ENCODE measurements at regions not wholly inside any gene's neighbourhood (a gene's known extent, or its start where the extent isn't known, plus 50 kb on each side); places are given as distances from the start of the nearest gene placed in this dataset.

- no peaks in the 10 kb centered on the region for H3K9me3 ChIP-seq (ENCODE audit: control insufficient read depth, insufficient read depth, low read depth, low read length)
- no peak overlapping the region for H3K27ac ChIP-seq (ENCODE audit: insufficient read depth, low read length)
- no peak for TF ChIP-seq EZH2 (IDR thresholded peaks at IDR 0.05; ENCODE audit: low read length, missing control alignments)
- TF ChIP-seq, protein P1, sequence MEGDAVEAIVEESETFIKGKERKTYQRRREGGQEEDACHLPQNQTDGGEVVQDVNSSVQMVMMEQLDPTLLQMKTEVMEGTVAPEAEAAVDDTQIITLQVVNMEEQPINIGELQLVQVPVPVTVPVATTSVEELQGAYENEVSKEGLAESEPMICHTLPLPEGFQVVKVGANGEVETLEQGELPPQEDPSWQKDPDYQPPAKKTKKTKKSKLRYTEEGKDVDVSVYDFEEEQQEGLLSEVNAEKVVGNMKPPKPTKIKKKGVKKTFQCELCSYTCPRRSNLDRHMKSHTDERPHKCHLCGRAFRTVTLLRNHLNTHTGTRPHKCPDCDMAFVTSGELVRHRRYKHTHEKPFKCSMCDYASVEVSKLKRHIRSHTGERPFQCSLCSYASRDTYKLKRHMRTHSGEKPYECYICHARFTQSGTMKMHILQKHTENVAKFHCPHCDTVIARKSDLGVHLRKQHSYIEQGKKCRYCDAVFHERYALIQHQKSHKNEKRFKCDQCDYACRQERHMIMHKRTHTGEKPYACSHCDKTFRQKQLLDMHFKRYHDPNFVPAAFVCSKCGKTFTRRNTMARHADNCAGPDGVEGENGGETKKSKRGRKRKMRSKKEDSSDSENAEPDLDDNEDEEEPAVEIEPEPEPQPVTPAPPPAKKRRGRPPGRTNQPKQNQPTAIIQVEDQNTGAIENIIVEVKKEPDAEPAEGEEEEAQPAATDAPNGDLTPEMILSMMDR (conservative IDR thresholded peaks at IDR 0.05 in 1 of 2, IDR thresholded peaks at IDR 0.05 in 1 of 2; ENCODE audit: low read depth in 1 of 2, low read length in 2 of 2): no peak
- no peaks in the 10 kb centered on the region for H3K36me3 ChIP-seq (ENCODE audit: control insufficient read depth, insufficient read depth, low read length)
- no peak for DNase-seq (ENCODE audit: low read depth in 2 of 2)
- H3K9ac ChIP-seq (ENCODE audit: insufficient read depth, low read length): no peak overlapping the region
- no peaks in the 10 kb centered on the region for H3K27me3 ChIP-seq (ENCODE audit: control insufficient read depth, insufficient read depth, low read length)
- H3K4me2 ChIP-seq (ENCODE audit: extremely low read depth, insufficient read depth, low read length): no peak overlapping the region
- no peaks in the 10 kb centered on the region for H4K20me1 ChIP-seq (ENCODE audit: control insufficient read depth, extremely low read depth, insufficient read depth, low read length)
- H2AFZ ChIP-seq (ENCODE audit: low read length): no peak overlapping the region
- no peak overlapping the region for H3K4me3 ChIP-seq (replicated peaks in 1 of 4; ENCODE audit: control extremely low read depth in 1 of 4, insufficient read depth in 1 of 4, low read depth in 3 of 4, low read length in 4 of 4)
- H3K4me1 ChIP-seq (ENCODE audit: control insufficient read depth, extremely low read depth, insufficient read depth, low read length): peaks cover 5% of the 10 kb centered on the region
- no peaks in the 10 kb centered on the region for H3K79me2 ChIP-seq (ENCODE audit: control insufficient read depth, insufficient read depth, low read length)
Measured at GRCh38 chr9:630817-631216, 210.7 kb upstream of the DMRT1 start.

DNA sequence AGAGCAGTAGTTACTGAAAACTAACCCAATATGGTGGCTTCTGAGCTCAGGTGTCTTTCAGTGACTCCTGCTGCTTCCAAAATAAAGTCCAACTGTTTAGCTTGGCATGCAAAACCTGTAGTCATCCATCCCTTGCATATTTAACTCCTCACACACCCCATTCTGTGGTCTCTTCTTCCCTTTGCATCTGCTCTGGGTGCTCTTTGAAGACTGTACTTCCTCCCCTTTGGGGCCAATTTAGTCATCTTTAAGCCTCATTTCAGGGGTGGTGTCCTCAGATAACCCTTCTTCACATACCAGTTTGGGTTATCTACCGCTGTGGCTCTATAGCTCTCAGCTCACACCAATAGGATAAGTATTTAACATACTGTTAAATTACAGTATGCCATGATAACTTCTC lies 209.9 kb upstream of the DMRT1 start:
- H4K20me1 ChIP-seq (ENCODE audit: control insufficient read depth, extremely low read depth, insufficient read depth, low read length): no peaks in the 10 kb centered on the region
- H3K4me2 ChIP-seq (ENCODE audit: extremely low read depth, insufficient read depth, low read length): peak overlapping the region; percentile 44
- no peaks in the 10 kb centered on the region for H3K27me3 ChIP-seq (ENCODE audit: control insufficient read depth, insufficient read depth, low read length)
- no peaks in the 10 kb centered on the region for H3K79me2 ChIP-seq (ENCODE audit: control insufficient read depth, insufficient read depth, low read length)
- no peak overlapping the region for H3K27ac ChIP-seq (ENCODE audit: insufficient read depth, low read length)
- no peaks in the 10 kb centered on the region for H3K36me3 ChIP-seq (ENCODE audit: control insufficient read depth, insufficient read depth, low read length)
- no peaks in the 10 kb centered on the region for H3K9me3 ChIP-seq (ENCODE audit: control insufficient read depth, insufficient read depth, low read depth, low read length)
- no peak overlapping the region for H3K9ac ChIP-seq (ENCODE audit: insufficient read depth, low read length)
- H3K4me1 ChIP-seq (ENCODE audit: control insufficient read depth, extremely low read depth, insufficient read depth, low read length): peaks cover 5% of the 10 kb centered on the region
- peak overlapping the region; percentile 6 for H2AFZ ChIP-seq (ENCODE audit: low read length)
- H3K4me3 ChIP-seq (replicated peaks in 1 of 4; ENCODE audit: control extremely low read depth in 1 of 4, insufficient read depth in 1 of 4, low read depth in 3 of 4, low read length in 4 of 4): no peak overlapping the region
- peak in 1 of 2 donors; percentile 81 for DNase-seq (ENCODE audit: low read depth in 2 of 2)
- TF ChIP-seq, protein P1 (conservative IDR thresholded peaks at IDR 0.05 in 1 of 2, IDR thresholded peaks at IDR 0.05 in 1 of 2; ENCODE audit: low read depth in 1 of 2, low read length in 2 of 2): no peak
- no peak for TF ChIP-seq EZH2 (IDR thresholded peaks at IDR 0.05; ENCODE audit: low read length, missing control alignments)

DNA sequence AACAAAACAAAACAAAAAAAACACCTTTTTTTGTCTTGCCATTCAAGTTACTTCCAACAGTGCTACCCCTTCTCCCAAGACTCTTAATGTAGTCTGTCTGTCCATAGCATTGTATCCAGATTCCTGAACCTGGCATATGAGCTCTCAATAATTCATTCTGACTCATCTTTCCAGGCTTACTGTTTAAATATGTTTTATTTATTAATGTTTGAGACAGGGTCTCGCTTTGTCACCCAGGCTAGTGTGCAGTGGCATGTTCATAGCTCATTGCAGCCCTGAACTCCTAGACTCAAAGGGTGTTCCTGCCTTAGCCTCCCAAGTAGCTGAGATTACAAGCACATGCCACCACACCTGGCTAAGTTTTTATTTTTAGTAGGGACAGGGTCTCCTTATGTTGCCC lies 208.0 kb upstream of the DMRT1 start:
- H3K4me1 ChIP-seq (ENCODE audit: control insufficient read depth, extremely low read depth, insufficient read depth, low read length): peaks cover 5% of the 10 kb centered on the region
- no peak overlapping the region for H3K4me3 ChIP-seq (replicated peaks in 1 of 4; ENCODE audit: control extremely low read depth in 1 of 4, insufficient read depth in 1 of 4, low read depth in 3 of 4, low read length in 4 of 4)
- no peaks in the 10 kb centered on the region for H4K20me1 ChIP-seq (ENCODE audit: control insufficient read depth, extremely low read depth, insufficient read depth, low read length)
- no peak overlapping the region for H2AFZ ChIP-seq (ENCODE audit: low read length)
- TF ChIP-seq, protein P1 (conservative IDR thresholded peaks at IDR 0.05 in 1 of 2, IDR thresholded peaks at IDR 0.05 in 1 of 2; ENCODE audit: low read depth in 1 of 2, low read length in 2 of 2): no peak
- TF ChIP-seq EZH2 (IDR thresholded peaks at IDR 0.05; ENCODE audit: low read length, missing control alignments): no peak
- DNase-seq (ENCODE audit: low read depth in 2 of 2): no peak
- no peaks in the 10 kb centered on the region for H3K9me3 ChIP-seq (ENCODE audit: control insufficient read depth, insufficient read depth, low read depth, low read length)
- no peaks in the 10 kb centered on the region for H3K79me2 ChIP-seq (ENCODE audit: control insufficient read depth, insufficient read depth, low read length)
- no peaks in the 10 kb centered on the region for H3K27me3 ChIP-seq (ENCODE audit: control insufficient read depth, insufficient read depth, low read length)
- H3K9ac ChIP-seq (ENCODE audit: insufficient read depth, low read length): no peak overlapping the region
- no peak overlapping the region for H3K27ac ChIP-seq (ENCODE audit: insufficient read depth, low read length)
- H3K36me3 ChIP-seq (ENCODE audit: control insufficient read depth, insufficient read depth, low read length): no peaks in the 10 kb centered on the region
- no peak overlapping the region for H3K4me2 ChIP-seq (ENCODE audit: extremely low read depth, insufficient read depth, low read length)

Data from fibroblast of lung (primary cell).